ENCODE measurements at regions not wholly inside any gene's neighbourhood (a gene's known extent, or its start where the extent isn't known, plus 50 kb on each side); places are given as distances from the start of the nearest gene placed in this dataset.
A peak's percentile ranks its signal among the peaks of the same experiment; 100 is the strongest.

DNA sequence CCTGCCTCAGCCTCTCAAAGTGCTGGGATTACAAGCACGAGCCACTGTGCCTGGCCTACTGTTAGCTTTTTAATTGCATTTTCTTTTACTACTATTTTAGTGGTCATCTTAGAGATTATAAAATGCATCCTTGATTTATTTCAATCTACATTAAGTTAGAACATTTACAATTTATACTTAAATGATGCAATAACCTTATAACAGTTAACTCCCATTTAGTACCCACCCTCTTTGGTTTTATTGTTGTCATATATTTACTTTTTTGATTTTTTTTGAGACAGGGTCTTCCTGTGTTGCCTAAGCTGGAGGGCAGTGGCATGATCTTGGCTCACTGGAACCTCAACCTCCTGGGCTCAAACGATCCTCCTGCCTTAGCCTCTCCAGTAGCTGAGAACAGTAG lies 77.3 kb downstream of the PPCDC start:
- H3K27me3 ChIP-seq (replicated peaks), result no peaks in the 10 kb centered on the region
- H3K27ac ChIP-seq, result no peak overlapping the region
- no peaks in the 10 kb centered on the region for H3K36me3 ChIP-seq (replicated peaks)
- TF ChIP-seq, protein P1, sequence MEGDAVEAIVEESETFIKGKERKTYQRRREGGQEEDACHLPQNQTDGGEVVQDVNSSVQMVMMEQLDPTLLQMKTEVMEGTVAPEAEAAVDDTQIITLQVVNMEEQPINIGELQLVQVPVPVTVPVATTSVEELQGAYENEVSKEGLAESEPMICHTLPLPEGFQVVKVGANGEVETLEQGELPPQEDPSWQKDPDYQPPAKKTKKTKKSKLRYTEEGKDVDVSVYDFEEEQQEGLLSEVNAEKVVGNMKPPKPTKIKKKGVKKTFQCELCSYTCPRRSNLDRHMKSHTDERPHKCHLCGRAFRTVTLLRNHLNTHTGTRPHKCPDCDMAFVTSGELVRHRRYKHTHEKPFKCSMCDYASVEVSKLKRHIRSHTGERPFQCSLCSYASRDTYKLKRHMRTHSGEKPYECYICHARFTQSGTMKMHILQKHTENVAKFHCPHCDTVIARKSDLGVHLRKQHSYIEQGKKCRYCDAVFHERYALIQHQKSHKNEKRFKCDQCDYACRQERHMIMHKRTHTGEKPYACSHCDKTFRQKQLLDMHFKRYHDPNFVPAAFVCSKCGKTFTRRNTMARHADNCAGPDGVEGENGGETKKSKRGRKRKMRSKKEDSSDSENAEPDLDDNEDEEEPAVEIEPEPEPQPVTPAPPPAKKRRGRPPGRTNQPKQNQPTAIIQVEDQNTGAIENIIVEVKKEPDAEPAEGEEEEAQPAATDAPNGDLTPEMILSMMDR (IDR thresholded peaks at IDR 0.05; ENCODE audit: low read depth, low read length, missing control alignments), result no peak
- in situ Hi-C loops (cut with HindIII; ENCODE audit: low pct_ligation_motif_present, low sequenced_read_pairs), result no loop called here
- H3K4me3 ChIP-seq (ENCODE audit: low read depth, low read length), result no peak overlapping the region
- DNase-seq, result no peak

GRCh38 chr15:75104804-75105557 lies 81.6 kb downstream of the PPCDC start:
- H3K27ac ChIP-seq, result peak overlapping the region; percentile 76

GRCh38 chr15:75107516-75107907 lies 84.1 kb downstream of the PPCDC start:
- in situ Hi-C loops (cut with HindIII; ENCODE audit: low pct_ligation_motif_present, low sequenced_read_pairs), result no loop called here
- Histone ChIP-seq H3K4me3 (ENCODE audit: low read depth, low read length) (no peak overlapping the region), H3K27me3 (replicated peaks) (no peaks in the 10 kb centered on the region), H3K27ac (no peak overlapping the region), H3K36me3 (replicated peaks) (no peaks in the 10 kb centered on the region)
- TF ChIP-seq, protein P1 (IDR thresholded peaks at IDR 0.05; ENCODE audit: low read depth, low read length, missing control alignments), result no peak
- DNase-seq, result no peak

More at GRCh38 chr15:75104804-75105557, 81.6 kb downstream of the PPCDC start:
- in situ Hi-C loops (cut with HindIII; ENCODE audit: low pct_ligation_motif_present, low sequenced_read_pairs), result no loop called here
- TF ChIP-seq, protein P1 (IDR thresholded peaks at IDR 0.05; ENCODE audit: low read depth, low read length, missing control alignments), result no peak
- DNase-seq, result peak; percentile 85
- H3K27me3 ChIP-seq (replicated peaks), result no peaks in the 10 kb centered on the region
- H3K36me3 ChIP-seq (replicated peaks), result no peaks in the 10 kb centered on the region
- H3K4me3 ChIP-seq (ENCODE audit: low read depth, low read length), result no peak overlapping the region

- no peak overlapping the region for H3K4me3 ChIP-seq (ENCODE audit: low read depth, low read length)
These were observed 84.8 kb downstream of the PPCDC start for GRCh38 chr15:75107908-75108838.

GRCh38 chr15:75109021-75109735 lies 85.8 kb downstream of the PPCDC start:
- Histone ChIP-seq H3K36me3 (replicated peaks) (no peaks in the 10 kb centered on the region), H3K27ac (peak overlapping the region; percentile 78), H3K4me3 (ENCODE audit: low read depth, low read length) (no peak overlapping the region), H3K27me3 (replicated peaks) (no peaks in the 10 kb centered on the region)
- DNase-seq, result no peak
- TF ChIP-seq, protein P1 (IDR thresholded peaks at IDR 0.05; ENCODE audit: low read depth, low read length, missing control alignments), result no peak
- in situ Hi-C loops (cut with HindIII; ENCODE audit: low pct_ligation_motif_present, low sequenced_read_pairs), result no loop called here

More at GRCh38 chr15:75107908-75108838, 84.8 kb downstream of the PPCDC start:
- Histone ChIP-seq H3K36me3 (replicated peaks) (no peaks in the 10 kb centered on the region), H3K27me3 (replicated peaks) (no peaks in the 10 kb centered on the region), H3K27ac (peak overlapping the region; percentile 78)
- peak; percentile 70 for DNase-seq
- in situ Hi-C loops (cut with HindIII; ENCODE audit: low pct_ligation_motif_present, low sequenced_read_pairs), result no loop called here
- TF ChIP-seq, protein P1 (IDR thresholded peaks at IDR 0.05; ENCODE audit: low read depth, low read length, missing control alignments), result no peak
